ENCODE measurements at regions not wholly inside any gene's neighbourhood (a gene's known extent, or its start where the extent isn't known, plus 50 kb on each side); places are given as distances from the start of the nearest gene placed in this dataset.

DNA sequence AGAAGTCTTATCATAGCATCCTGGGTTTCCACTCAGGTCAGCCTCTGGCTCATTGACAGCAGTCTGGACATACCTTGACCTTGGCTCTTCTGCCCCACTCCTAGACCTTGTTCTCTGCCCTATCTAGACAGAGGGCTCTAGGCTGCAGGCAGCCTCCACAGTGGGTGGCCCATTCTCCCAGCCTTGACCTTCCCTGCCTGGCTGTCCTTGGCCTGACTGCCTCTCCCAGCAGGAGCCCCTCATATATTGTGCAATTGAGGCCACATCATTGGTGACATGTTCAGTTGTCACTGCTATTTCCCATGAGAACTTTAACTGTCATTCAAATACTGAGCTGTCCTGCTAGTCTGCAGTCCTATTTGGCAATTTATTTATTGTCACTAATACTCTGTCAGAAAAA, 503.4 kb downstream of the PLXNA4 start:
- in situ Hi-C loops (cut with MboI; ENCODE audit: low sequenced_read_pairs, unreplicated experiment): no loop called here
- TF ChIP-seq, protein P1, sequence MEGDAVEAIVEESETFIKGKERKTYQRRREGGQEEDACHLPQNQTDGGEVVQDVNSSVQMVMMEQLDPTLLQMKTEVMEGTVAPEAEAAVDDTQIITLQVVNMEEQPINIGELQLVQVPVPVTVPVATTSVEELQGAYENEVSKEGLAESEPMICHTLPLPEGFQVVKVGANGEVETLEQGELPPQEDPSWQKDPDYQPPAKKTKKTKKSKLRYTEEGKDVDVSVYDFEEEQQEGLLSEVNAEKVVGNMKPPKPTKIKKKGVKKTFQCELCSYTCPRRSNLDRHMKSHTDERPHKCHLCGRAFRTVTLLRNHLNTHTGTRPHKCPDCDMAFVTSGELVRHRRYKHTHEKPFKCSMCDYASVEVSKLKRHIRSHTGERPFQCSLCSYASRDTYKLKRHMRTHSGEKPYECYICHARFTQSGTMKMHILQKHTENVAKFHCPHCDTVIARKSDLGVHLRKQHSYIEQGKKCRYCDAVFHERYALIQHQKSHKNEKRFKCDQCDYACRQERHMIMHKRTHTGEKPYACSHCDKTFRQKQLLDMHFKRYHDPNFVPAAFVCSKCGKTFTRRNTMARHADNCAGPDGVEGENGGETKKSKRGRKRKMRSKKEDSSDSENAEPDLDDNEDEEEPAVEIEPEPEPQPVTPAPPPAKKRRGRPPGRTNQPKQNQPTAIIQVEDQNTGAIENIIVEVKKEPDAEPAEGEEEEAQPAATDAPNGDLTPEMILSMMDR (IDR thresholded peaks at IDR 0.05; ENCODE audit: borderline replicate concordance, control extremely low read depth, extremely low read depth, insufficient read depth, missing control alignments): no peak
- no peak for DNase-seq (ENCODE audit: low spot score)

GRCh38 chr7:132072165-132072564, 504.1 kb downstream of the PLXNA4 start:
- in situ Hi-C loops (cut with MboI; ENCODE audit: low sequenced_read_pairs, unreplicated experiment): no loop called here
- TF ChIP-seq, protein P1 (IDR thresholded peaks at IDR 0.05; ENCODE audit: borderline replicate concordance, control extremely low read depth, extremely low read depth, insufficient read depth, missing control alignments): no peak
- DNase-seq (ENCODE audit: low spot score): no peak

DNA sequence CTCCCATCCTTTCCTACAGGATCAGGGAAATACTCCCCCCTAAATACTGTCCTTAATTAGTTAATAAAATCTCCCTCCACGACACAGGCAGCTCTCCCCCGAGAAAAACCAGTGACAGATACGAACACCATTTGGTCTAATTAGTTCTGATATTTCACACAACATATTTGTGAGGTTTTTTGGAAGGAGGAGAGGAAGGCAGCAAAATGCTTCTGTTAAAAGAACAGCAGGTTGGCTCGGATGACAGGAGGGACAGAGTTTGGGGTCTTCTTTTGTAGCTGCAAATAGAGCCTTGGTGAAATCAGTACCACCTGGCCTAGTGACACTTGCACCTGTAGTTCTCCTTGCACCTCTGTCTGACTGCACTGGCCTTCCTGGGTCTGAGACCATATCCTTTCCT, 507.0 kb downstream of the PLXNA4 start:
- DNase-seq (ENCODE audit: low spot score): no peak
- in situ Hi-C loops (cut with MboI; ENCODE audit: low sequenced_read_pairs, unreplicated experiment): no loop called here
- TF ChIP-seq, protein P1 (IDR thresholded peaks at IDR 0.05; ENCODE audit: borderline replicate concordance, control extremely low read depth, extremely low read depth, insufficient read depth, missing control alignments): no peak

DNA sequence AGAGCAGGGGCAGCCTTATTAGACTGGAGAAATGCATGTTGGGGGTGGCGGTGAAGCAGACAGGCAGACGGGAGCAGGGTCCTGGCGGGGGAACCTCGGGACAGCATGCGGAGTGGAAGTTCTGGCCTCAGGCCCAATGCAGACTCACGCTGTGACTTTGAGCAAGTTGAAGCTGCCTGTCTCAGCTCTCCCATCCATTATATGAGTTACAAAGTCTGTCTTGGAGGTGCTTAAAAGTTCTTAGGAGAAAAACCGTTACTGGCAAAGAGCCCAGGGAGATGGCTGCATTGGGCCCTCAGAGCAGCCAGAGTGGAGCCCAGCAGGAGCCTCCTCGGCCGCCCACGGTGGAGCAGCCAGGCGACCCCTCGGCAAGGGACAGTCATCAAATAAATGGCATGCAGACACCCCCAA, 509.5 kb downstream of the PLXNA4 start:
- in situ Hi-C loops (cut with MboI; ENCODE audit: low sequenced_read_pairs, unreplicated experiment): no loop called here
- TF ChIP-seq, protein P1 (IDR thresholded peaks at IDR 0.05; ENCODE audit: borderline replicate concordance, control extremely low read depth, extremely low read depth, insufficient read depth, missing control alignments): no peak
- DNase-seq (ENCODE audit: low spot score): no peak

- no peak for DNase-seq (ENCODE audit: low spot score)
- TF ChIP-seq, protein P1 (IDR thresholded peaks at IDR 0.05; ENCODE audit: borderline replicate concordance, control extremely low read depth, extremely low read depth, insufficient read depth, missing control alignments): no peak
- in situ Hi-C loops (cut with MboI; ENCODE audit: low sequenced_read_pairs, unreplicated experiment): no loop called here
Measured at GRCh38 chr7:132065989-132066603, 509.7 kb upstream of the PODXL start.

DNA sequence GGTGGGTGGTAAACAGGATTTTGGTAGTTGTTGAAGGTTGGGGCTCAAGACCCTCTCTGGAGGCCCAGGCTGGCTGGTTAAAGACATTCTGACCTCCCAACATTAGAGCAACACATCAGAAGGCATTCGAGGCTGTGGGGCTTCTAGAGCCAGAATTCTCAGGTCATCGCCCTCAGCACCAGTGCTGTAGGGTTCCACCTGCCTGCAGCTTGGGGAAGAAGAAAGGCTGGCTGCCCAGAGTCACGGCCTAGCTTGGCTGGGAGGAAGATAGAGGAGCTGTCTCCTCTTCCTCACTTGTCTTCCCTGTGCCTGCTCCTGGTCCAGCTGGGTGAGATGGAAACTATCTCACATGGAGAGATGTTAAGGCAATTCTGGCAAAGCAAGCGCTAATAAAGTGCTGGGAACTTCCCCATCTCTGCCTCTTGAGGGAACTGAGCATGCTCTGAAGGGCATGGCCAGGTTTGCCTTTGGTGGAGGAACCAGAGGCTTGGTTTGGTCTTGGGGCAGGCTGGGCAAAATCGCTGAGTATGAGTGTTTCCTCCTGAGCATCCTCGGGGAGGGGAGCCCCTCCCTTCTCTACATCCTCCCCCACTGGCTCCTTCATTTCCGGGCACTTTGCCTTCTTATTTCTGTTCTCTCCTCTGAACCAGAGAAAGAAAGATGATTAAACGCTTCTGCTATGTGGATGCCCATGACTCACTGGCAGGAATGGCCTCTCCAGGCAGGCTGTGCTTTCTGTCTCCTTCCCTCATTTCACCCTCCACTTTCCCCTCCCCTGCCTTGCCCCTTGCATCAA, 509.0 kb upstream of the PODXL start:
- in situ Hi-C loops (cut with MboI; ENCODE audit: low sequenced_read_pairs, unreplicated experiment): no loop called here
- TF ChIP-seq, protein P1 (IDR thresholded peaks at IDR 0.05; ENCODE audit: borderline replicate concordance, control extremely low read depth, extremely low read depth, insufficient read depth, missing control alignments): no peak
- DNase-seq (ENCODE audit: low spot score): no peak

Data from GM13976 (cell line).